ENCODE measurements at regions not wholly inside any gene's neighbourhood (a gene's known extent, or its start where the extent isn't known, plus 50 kb on each side); places are given as distances from the start of the nearest gene placed in this dataset.

GRCh38 chr1:172753964-172754363 is 95.1 kb downstream of the FASLG start:
- Histone ChIP-seq H3K4me1 (ENCODE audit: control insufficient read depth, insufficient read depth, low read length) (no peaks in the 10 kb centered on the region), H3K27me3 (ENCODE audit: control insufficient read depth, insufficient read depth, low read length) (no peaks in the 10 kb centered on the region), H3K4me3 (ENCODE audit: low read length) (no peak overlapping the region), H3K27ac (ENCODE audit: low read length) (no peak overlapping the region), H3K36me3 (ENCODE audit: control insufficient read depth, insufficient read depth, low read length) (no peaks in the 10 kb centered on the region), H3K9me3 (replicated peaks; ENCODE audit: control insufficient read depth, low read depth, low read length) (no peaks in the 10 kb centered on the region)
- WGBS (ENCODE audit: insufficient coverage), result 75% methylated on average over 1 of the region's 2 CpGs
- DNase-seq, result no peak

DNA sequence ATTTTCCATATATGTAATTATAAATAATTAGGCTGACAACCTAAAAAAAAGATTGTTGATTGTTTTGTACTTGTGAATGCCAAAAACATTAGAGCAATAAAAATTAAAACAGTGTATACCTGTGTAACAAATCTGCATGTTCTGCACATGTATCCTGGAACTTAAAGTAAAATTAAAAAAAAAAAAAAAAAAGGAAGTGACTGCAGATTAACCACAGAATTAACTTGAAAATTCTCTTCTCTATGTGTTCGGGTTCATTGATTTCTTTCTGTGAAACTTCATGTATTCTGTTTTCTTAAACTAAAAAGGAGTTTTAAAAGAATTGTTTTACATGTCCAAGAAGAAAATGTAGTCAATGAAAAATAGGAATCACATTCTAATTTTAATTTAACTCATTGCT is 95.7 kb downstream of the FASLG start:
- no CpG with 5 or more reads among the region's 1 CpG for WGBS (ENCODE audit: insufficient coverage)
- H3K27me3 ChIP-seq (ENCODE audit: control insufficient read depth, insufficient read depth, low read length), result peaks cover 2% of the 10 kb centered on the region

GRCh38 chr1:172755099-172755498 is 96.2 kb downstream of the FASLG start:
- no CpG with 5 or more reads among the region's 7 CpGs for WGBS (ENCODE audit: insufficient coverage)
- DNase-seq, result no peak
- Histone ChIP-seq H3K27me3 (ENCODE audit: control insufficient read depth, insufficient read depth, low read length) (peaks cover 2% of the 10 kb centered on the region), H3K9me3 (replicated peaks; ENCODE audit: control insufficient read depth, low read depth, low read length) (no peaks in the 10 kb centered on the region), H3K36me3 (ENCODE audit: control insufficient read depth, insufficient read depth, low read length) (no peaks in the 10 kb centered on the region), H3K4me3 (ENCODE audit: low read length) (no peak overlapping the region), H3K27ac (ENCODE audit: low read length) (no peak overlapping the region), H3K4me1 (ENCODE audit: control insufficient read depth, insufficient read depth, low read length) (no peaks in the 10 kb centered on the region)

More for the DNA sequence above, 95.7 kb downstream of the FASLG start:
- Histone ChIP-seq H3K27ac (ENCODE audit: low read length) (no peak overlapping the region), H3K4me1 (ENCODE audit: control insufficient read depth, insufficient read depth, low read length) (no peaks in the 10 kb centered on the region), H3K9me3 (replicated peaks; ENCODE audit: control insufficient read depth, low read depth, low read length) (no peaks in the 10 kb centered on the region), H3K36me3 (ENCODE audit: control insufficient read depth, insufficient read depth, low read length) (no peaks in the 10 kb centered on the region), H3K4me3 (ENCODE audit: low read length) (no peak overlapping the region)
- DNase-seq, result no peak

GRCh38 chr1:172756024-172756423 is 97.1 kb downstream of the FASLG start:
- no peaks in the 10 kb centered on the region for H3K4me1 ChIP-seq (ENCODE audit: control insufficient read depth, insufficient read depth, low read length)
- H3K27ac ChIP-seq (ENCODE audit: low read length), result no peak overlapping the region
- H3K36me3 ChIP-seq (ENCODE audit: control insufficient read depth, insufficient read depth, low read length), result no peaks in the 10 kb centered on the region
- H3K9me3 ChIP-seq (replicated peaks; ENCODE audit: control insufficient read depth, low read depth, low read length), result no peaks in the 10 kb centered on the region
- no CpG with 5 or more reads among the region's 4 CpGs for WGBS (ENCODE audit: insufficient coverage)
- no peak for DNase-seq
- H3K4me3 ChIP-seq (ENCODE audit: low read length), result no peak overlapping the region
- peaks cover 2% of the 10 kb centered on the region for H3K27me3 ChIP-seq (ENCODE audit: control insufficient read depth, insufficient read depth, low read length)

GRCh38 chr1:172758259-172758658 is 99.4 kb downstream of the FASLG start:
- no peaks in the 10 kb centered on the region for H3K36me3 ChIP-seq (ENCODE audit: control insufficient read depth, insufficient read depth, low read length)
- H3K4me1 ChIP-seq (ENCODE audit: control insufficient read depth, insufficient read depth, low read length), result no peaks in the 10 kb centered on the region
- no peak overlapping the region for H3K27ac ChIP-seq (ENCODE audit: low read length)
- H3K4me3 ChIP-seq (ENCODE audit: low read length), result no peak overlapping the region
- 100% methylated on average over 2 of the region's 2 CpGs for WGBS (ENCODE audit: insufficient coverage)
- DNase-seq, result no peak
- no peaks in the 10 kb centered on the region for H3K9me3 ChIP-seq (replicated peaks; ENCODE audit: control insufficient read depth, low read depth, low read length)
- H3K27me3 ChIP-seq (ENCODE audit: control insufficient read depth, insufficient read depth, low read length), result peaks cover 2% of the 10 kb centered on the region

GRCh38 chr1:172760121-172760520 is 101.2 kb downstream of the FASLG start:
- DNase-seq, result no peak
- 83% methylated on average over 2 of the region's 3 CpGs for WGBS (ENCODE audit: insufficient coverage)
- Histone ChIP-seq H3K36me3 (ENCODE audit: control insufficient read depth, insufficient read depth, low read length) (no peaks in the 10 kb centered on the region), H3K4me3 (ENCODE audit: low read length) (no peak overlapping the region), H3K4me1 (ENCODE audit: control insufficient read depth, insufficient read depth, low read length) (no peaks in the 10 kb centered on the region), H3K9me3 (replicated peaks; ENCODE audit: control insufficient read depth, low read depth, low read length) (no peaks in the 10 kb centered on the region), H3K27ac (ENCODE audit: low read length) (no peak overlapping the region), H3K27me3 (ENCODE audit: control insufficient read depth, insufficient read depth, low read length) (peaks cover 4% of the 10 kb centered on the region)

DNA sequence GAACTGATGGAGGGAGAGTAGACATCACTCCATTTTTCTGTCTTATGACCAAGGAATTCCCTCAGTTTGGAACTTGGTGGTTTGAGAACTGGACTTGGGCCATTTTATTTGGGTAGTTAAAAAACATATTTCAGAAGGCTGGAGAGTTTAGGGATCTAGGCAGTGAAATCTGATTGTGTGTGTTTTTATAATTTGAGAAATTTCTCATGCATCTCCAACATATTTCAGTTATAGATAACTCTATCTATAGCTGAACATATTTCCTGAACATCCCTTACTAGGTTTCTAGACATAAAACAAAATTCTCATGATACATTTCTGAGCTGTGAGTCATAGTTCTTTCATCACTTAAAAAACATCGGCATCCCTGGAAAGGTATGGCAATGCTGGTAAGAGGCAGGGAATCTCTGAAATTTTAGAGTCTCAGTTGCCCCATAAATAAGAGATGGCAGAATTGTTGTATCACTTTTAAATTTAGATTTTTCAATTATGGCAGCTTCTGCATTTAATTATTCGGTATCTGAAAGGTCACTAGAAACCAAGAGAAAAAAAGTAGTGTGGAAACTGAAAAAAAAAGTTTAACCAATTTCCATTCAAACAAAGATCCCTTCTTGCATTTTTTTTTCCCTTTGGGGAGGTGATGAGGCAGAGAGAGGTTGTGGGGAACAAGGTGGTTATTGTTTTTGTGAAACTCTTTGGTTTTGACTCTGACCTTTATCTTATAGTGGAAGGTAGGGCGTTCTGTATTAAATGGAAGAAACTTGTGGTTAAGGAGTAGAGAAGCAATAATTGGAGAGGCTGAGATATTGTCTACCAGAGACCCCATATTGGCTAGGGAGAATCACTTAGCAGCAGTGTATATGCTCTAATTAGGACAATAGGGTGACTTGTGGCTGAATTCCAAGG is 102.9 kb downstream of the FASLG start:
- no peaks in the 10 kb centered on the region for H3K36me3 ChIP-seq (ENCODE audit: control insufficient read depth, insufficient read depth, low read length)
- H3K4me1 ChIP-seq (ENCODE audit: control insufficient read depth, insufficient read depth, low read length), result no peaks in the 10 kb centered on the region
- peaks cover 4% of the 10 kb centered on the region for H3K27me3 ChIP-seq (ENCODE audit: control insufficient read depth, insufficient read depth, low read length)
- WGBS (ENCODE audit: insufficient coverage), result no CpG with 5 or more reads among the region's 3 CpGs
- DNase-seq, result no peak
- no peaks in the 10 kb centered on the region for H3K9me3 ChIP-seq (replicated peaks; ENCODE audit: control insufficient read depth, low read depth, low read length)
- H3K27ac ChIP-seq (ENCODE audit: low read length), result no peak overlapping the region
- no peak overlapping the region for H3K4me3 ChIP-seq (ENCODE audit: low read length)

- 63% methylated on average over 1 of the region's 2 CpGs for WGBS (ENCODE audit: insufficient coverage)
- Histone ChIP-seq H3K27ac (ENCODE audit: low read length) (no peak overlapping the region), H3K36me3 (ENCODE audit: control insufficient read depth, insufficient read depth, low read length) (no peaks in the 10 kb centered on the region), H3K4me3 (ENCODE audit: low read length) (no peak overlapping the region), H3K9me3 (replicated peaks; ENCODE audit: control insufficient read depth, low read depth, low read length) (no peaks in the 10 kb centered on the region), H3K27me3 (ENCODE audit: control insufficient read depth, insufficient read depth, low read length) (peaks cover 4% of the 10 kb centered on the region), H3K4me1 (ENCODE audit: control insufficient read depth, insufficient read depth, low read length) (no peaks in the 10 kb centered on the region)
- DNase-seq, result no peak
Measured at GRCh38 chr1:172763057-172763456, 104.2 kb downstream of the FASLG start.

- DNase-seq, result no peak
- Histone ChIP-seq H3K9me3 (replicated peaks; ENCODE audit: control insufficient read depth, low read depth, low read length) (no peaks in the 10 kb centered on the region), H3K27me3 (ENCODE audit: control insufficient read depth, insufficient read depth, low read length) (peaks cover 3% of the 10 kb centered on the region), H3K36me3 (ENCODE audit: control insufficient read depth, insufficient read depth, low read length) (no peaks in the 10 kb centered on the region), H3K27ac (ENCODE audit: low read length) (no peak overlapping the region), H3K4me3 (ENCODE audit: low read length) (no peak overlapping the region), H3K4me1 (ENCODE audit: control insufficient read depth, insufficient read depth, low read length) (no peaks in the 10 kb centered on the region)
- WGBS (ENCODE audit: insufficient coverage), result 100% methylated on average over 1 of the region's 3 CpGs
Measured at GRCh38 chr1:172764378-172764777, 105.5 kb downstream of the FASLG start.

- H3K4me1 ChIP-seq (ENCODE audit: control insufficient read depth, insufficient read depth, low read length), result no peaks in the 10 kb centered on the region
- H3K4me3 ChIP-seq (ENCODE audit: low read length), result no peak overlapping the region
- peak; percentile 72 for DNase-seq
- H3K27ac ChIP-seq (ENCODE audit: low read length), result no peak overlapping the region
- H3K36me3 ChIP-seq (ENCODE audit: control insufficient read depth, insufficient read depth, low read length), result no peaks in the 10 kb centered on the region
- no peaks in the 10 kb centered on the region for H3K9me3 ChIP-seq (replicated peaks; ENCODE audit: control insufficient read depth, low read depth, low read length)
- H3K27me3 ChIP-seq (ENCODE audit: control insufficient read depth, insufficient read depth, low read length), result peaks cover 3% of the 10 kb centered on the region
- no CpG with 5 or more reads among the region's 4 CpGs for WGBS (ENCODE audit: insufficient coverage)
Measured at GRCh38 chr1:172766462-172766861, 107.6 kb downstream of the FASLG start.

Measured in muscle of leg (tissue), 3 donors.